Activated naive CD8-positive, alpha-beta T cell treated with anti-CD3 and anti-CD28 coated beads, Interleukin-2, amount 50 U/mL, for 16 hours (primary cell): ENCODE measurements at regions not wholly inside any gene's neighbourhood (a gene's known extent, or its start where the extent isn't known, plus 50 kb on each side); places are given as distances from the start of the nearest gene placed in this dataset.
"Not testable (repeated sequence)": the region's sequence is repeated elsewhere in the genome, so short reads cannot be mapped to it uniquely, and the experiment has no call there.

Source experiments
- DNase-seq: peaks from one replicate; pipeline ENCODE4 v3.0.0-alpha.2; 2020; ENCODE audit warnings: low read depth, low spot score

DNA sequence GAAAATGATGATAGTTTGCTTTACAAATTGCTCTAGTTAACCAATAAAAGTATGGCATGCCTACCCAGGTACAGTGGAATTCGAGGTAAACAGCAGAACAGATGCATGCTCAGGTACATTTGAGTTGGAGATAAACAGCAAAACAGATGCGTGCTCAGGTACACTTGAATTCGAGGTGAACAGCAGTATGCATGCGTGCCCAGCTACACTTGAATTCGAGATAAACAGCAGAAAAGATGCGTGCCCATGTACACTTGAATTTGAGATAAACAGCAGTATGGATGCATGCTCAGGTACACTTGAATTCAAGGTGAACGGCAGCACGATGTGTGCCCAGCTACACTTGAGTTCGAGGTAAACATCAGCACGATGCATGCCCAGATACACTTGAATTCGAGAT is 155.2 kb upstream of the TPTE start:
- not testable (repeated sequence) for DNase-seq

DNA sequence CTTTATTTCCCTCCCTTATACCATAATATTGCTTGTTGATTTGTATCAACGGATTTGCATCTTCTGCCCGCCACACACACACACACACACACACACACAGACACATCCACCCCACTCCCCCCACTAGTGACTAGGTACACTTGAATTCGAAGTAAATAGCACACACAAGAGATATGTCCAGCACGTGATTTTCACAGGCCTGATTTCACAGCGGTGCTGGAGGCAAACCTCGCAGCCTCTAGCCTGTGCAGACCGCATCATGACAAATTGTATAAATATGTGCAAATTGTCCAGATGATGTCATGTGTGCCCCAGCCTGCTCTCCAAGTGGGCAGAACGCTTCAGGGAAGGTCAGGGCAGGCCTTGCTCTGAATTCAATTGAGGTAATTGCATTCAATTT is 153.8 kb upstream of the TPTE start:
- not testable (repeated sequence) for DNase-seq

DNA sequence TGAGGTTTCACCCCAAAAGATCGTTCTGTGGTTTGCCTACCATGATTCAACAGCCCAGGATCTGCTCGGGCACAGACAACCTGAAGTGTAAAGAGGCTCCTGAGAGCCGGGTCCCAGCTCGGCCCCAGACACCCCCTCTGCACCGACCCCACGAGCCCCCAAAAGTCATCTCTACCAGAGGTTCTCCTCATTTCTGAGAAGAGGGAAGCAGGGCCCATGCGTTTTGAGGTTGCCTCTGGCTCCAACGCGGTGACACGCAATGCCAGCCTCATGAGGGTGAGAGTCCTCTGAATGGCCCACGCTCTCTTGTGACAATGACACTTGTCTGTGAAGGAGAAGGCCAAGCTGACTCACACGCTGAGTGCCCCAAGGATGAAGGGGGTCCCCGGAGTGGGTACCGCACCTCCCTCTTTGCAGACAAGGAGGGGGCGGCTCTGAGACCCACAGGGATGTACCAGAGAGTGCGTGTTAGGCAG is 153.0 kb upstream of the TPTE start:
- not testable (repeated sequence) for DNase-seq

DNA sequence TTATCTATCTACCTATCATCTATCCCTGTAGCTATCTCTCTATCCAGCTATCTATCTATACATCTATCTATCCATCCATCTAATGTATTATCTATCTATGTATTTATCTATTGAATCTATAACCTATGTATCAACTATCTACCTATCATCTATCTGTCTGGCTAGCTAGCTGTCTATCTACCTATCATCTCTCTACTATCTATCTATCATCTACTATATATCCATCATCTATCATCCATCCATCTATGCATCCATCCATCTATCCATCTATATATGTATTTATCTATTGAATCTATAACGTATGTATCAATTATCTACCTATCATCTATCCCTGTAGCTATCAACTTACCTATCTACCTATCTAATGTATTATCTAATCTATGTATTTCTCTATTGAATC is 152.1 kb upstream of the TPTE start:
- not testable (repeated sequence) for DNase-seq

DNA sequence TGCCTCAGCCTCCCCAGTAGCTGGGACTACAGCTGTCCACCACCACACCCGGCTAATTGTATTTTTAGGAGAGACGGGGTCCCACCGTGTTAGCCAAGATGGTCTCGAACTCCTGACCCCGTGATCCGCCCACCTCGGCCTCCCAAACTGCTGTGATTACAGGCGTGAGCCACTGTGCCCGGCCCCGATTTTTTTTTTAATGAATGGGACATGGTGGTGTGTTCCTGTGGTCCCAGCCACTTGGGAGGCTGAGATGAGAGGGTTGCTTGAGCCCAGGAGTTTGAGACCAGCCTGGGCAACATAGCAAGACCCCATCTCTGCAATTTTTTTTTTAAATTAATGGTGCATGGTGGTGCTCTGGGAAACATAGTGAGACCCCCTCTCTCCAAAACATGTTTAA is 143.6 kb upstream of the TPTE start:
- DNase-seq, result not testable (repeated sequence)

DNA sequence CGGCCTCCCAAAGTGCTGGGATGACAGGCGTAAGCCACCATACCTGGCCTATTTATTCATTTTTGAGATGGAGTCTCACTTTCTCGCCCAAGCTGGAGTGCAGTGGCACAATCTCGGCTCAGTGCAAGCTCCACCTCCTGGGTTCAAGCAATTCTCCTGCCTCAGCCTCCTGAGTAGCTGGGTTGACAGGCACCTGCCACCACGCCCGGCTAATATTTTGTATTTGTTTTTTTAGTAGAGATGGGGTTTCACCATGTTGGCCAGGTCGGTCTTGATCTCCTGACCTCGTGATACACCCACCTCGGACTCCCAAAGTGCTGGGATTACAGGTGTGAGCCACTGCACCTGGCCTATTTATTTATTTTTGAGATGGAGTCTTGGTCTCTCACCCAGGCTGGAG is 141.6 kb upstream of the TPTE start:
- DNase-seq, result not testable (repeated sequence)

DNA sequence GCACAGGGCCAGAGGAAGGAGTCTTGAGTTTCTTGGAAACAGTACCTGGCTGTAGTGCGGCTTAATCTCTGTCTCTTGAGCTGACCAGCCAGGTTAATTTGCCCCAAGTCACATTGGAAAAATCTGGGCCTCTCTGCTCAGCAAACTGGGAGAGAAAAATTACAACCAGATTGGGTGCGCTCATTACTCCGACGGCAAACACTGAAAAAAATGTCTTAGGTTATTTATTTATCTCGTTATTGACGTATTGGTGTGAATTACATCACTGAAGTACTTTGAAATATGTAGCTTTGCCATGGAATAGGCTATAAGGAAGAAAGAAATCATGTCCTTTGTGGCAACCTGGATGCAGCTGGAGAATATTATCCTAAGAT is 139.7 kb upstream of the TPTE start:
- DNase-seq, result not testable (repeated sequence)

DNA sequence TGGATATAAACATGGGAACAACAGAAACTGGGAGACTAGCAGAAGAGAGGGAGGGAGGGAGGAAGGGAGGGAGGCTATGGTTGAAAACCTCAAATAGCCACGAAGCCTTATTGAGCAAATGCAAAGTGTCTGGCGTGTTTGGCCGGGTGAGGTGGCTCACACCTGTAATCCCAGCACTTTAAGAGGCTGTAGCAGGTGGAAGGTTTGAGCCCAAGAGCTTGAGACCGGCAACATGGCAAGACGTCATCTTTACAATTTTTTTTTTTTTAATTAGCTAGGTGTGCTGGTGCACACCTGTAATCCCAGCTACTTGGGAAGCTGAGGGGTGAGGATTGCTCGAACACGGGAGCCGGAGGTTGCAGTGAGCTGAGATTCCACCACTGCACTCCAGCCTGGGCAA is 139.2 kb upstream of the TPTE start:
- DNase-seq, result not testable (repeated sequence)

DNA sequence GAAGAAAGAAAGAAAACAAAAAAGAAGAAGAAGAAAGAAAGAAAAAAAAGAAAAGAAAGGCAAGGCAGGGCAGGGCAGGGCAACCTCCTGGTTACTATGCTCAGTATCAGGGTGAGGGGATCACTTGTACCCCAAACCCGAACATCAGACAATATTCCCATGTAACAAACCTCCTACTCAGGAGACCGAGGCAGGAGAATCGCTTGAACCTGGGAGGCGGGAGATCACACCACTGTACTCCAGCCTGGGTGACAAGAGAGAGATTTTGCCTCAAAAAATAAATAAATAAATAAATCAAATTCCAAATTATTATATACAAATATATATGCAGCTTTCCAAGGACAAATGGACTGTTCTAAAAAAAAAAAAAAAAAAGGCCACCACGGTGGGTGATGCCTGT is 138.8 kb upstream of the TPTE start:
- not testable (repeated sequence) for DNase-seq

DNA sequence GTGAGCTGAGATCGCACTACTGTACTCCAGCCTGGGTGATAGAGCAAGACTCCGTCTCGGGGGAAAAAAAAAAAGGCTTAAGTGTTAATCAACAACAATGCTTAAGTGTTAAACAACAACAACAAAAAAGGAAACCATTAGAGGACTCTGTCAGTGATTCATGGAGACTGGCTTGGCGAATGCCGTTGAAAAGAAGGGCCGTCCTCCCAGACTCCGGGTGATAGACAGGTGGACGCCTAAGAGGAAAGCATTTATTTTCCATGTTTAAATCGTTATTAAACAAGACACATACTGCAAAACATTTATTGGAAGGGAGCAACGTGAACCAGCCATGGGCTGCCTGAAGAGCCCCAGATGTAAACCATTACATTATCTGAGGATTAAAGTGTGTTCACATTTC is 137.8 kb upstream of the TPTE start:
- not testable (repeated sequence) for DNase-seq

DNA sequence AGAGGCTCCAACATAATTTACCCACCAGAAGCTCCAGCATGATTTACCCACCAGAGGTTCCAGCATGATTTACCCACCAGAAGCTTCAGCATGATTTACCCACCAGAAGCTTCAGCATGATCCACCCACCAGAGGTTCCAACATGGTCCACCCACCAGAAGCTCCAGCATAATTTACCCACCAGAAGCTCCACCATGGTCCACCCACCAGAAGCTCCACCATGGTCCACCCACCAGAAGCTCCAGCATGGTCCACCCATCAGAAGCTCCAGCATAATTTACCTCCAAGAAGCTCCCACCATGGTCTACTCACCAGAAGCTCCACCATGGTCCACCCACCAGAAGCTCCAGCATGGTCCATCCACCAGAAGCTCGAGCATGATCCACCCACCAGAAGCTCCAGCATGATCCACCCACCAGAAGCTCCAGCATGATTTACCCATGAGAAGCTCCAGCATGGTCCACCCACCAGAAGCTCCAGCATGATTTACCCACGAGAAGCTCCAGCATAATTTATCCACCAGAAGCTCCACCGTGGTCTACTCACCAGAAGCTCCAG is 137.0 kb upstream of the TPTE start:
- DNase-seq, result not testable (repeated sequence)

DNA sequence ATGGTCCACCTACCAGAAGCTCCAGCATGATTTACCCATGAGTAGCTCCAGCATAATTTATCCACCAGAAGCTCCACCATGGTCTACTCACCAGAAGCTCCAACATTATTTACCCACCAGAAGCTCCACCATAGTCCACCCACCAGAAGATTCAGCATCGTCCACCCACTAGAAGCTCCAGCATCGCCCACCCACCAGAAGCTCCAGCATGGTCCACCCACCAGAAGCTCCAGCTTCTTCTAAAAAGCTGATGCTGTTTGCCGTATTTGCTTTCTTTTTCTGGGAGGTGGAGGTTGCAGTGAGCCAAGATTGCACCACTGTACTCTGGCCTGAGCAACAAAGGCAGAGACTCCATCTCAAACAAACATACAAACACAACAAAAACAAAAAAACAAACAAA is 136.2 kb upstream of the TPTE start:
- not testable (repeated sequence) for DNase-seq

DNA sequence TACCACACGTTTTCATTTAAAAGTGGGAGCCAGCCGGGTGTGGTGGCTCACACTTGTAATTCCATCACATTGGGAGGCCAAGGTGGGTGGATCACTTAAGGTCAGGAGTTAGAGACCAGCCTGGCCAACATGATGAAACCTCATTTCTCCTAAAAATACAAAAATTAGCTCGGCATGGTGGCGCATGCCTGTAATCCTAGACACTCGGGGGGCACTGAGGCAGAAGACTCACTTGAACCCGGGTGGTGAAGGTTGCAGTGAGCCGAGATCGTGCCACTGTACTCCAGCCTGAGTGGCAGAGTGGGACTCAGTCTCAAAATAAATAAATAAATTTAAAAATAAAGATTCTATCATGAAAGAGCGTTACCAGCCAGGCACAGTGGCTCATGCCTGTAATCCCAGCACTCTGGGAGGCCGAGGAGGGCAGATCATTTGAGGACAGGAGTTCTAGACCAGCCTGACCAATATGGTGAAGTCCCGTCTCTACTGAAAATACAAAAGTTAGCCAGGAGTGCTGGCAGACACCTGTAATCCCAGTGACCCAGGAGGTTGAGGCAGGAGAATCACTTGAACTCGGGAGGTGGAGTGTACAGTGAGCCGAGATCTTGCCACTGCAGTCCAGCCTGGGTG is 135.4 kb upstream of the TPTE start:
- DNase-seq, result not testable (repeated sequence)

DNA sequence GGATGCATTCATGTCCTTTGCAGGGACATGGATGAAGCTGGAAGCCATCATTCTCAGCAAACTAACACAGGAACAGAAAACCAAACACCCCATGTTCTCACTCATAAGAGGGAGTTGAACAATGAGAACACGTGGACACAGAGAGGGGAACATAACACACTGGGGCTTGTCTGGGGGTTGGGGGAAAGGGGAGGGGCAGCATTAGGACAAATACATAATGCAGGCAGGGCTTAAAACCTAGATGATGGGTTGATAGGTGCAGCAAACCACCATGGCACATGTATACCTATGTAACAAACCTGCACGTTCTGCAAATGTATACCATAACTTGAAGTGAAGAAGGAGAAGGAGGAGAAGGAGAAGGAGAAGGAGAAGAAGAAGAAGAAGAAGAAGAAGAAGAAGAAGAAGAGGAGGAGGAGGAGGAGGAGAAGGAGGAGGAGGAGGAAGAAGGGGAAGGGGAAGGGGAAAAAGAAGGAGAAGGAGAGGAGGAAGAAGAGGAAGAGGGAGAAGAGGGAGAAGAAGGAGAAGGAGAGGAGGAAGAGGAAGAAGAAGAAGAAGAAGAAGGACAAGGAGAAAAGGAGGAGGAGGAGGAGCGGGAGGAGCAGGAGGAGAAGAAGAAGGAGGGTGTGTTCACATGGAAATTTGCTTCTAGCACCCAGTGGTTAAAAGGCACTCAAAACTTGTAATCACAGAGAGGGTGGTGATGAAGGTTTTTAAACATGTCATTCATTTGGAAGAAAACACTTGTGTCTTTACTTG is 133.5 kb upstream of the TPTE start:
- DNase-seq, result not testable (repeated sequence)

DNA sequence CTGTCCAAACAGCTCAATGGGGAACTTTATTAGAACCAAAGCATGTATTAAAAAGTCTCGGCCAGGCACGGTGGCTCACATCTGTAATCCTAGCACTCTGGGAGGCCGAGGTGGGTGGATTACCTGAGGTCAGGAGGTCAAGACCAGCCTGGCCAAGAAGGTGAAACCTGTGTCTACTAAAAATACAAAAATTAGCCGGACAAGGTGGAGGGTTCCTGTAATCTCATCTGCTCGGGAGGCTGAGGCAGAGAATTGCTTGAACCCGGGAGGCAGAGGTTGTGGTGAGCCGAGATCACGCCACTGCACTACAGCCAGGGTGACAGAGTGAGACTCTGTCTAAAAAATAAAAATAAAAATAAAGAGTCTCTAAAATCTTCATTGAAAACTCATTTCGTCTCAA is 132.8 kb upstream of the TPTE start:
- not testable (repeated sequence) for DNase-seq

DNA sequence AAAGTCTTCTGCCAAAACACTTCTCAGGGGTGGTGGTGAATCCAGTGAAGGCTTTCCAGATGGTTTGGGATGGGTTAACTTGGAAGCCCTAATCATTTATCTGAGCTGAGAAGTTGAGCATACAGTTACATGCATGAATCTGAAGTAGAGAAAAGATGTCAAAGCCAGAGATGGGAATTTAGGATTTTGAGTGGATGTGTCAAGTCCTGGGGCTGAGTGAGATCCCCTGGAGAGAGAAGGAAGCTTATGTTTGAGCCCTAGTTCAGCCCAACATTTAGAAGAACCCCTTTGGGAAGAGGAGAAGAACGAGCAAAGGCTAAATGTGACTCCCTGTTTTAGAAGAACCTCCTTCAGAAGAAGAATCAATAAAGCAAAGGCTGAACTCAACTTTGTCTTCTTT is 129.1 kb upstream of the TPTE start:
- DNase-seq, result not testable (repeated sequence)

DNA sequence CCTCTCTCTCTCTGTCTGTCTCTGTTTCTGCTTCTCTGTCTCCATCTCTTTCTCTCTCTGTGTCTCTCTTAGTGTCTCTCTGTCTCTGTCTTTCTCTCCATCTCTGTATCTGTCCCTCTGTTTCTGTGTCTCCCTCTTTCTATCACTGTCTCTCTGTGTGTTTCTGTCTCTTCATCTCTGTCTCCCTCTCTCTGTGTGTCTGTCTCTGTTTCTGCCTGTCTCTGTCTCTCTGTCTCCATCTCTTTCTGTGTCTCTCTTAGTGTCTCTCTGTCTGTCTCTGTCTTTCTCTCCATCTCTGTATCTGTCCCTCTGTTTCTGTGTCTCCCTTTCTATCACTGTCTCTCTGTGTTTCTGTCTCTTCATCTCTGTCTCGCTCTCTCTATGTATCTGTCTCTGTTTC is 125.4 kb upstream of the TPTE start:
- not testable (repeated sequence) for DNase-seq

DNA sequence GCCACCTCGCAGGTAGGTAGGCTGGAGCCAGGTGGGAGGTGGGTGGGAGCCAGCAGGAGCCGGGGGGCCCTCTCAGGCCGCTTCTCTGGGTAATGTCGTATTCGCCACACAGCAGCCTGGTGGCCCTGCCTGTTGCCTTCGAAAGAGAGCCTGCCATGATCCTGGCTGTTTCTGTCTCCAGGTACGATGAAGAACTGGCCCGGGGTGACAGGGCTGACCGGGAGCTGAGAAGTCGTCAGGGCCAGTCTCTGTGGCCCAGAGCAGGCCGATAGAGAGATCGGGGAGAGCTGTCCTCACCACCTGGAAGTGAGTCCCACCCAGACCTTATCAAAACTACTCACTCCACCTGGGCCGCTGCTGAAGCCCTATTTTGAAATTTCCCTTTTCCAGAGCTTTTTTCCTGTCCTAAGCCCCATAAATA is 123.9 kb upstream of the TPTE start:
- DNase-seq, result not testable (repeated sequence)

DNA sequence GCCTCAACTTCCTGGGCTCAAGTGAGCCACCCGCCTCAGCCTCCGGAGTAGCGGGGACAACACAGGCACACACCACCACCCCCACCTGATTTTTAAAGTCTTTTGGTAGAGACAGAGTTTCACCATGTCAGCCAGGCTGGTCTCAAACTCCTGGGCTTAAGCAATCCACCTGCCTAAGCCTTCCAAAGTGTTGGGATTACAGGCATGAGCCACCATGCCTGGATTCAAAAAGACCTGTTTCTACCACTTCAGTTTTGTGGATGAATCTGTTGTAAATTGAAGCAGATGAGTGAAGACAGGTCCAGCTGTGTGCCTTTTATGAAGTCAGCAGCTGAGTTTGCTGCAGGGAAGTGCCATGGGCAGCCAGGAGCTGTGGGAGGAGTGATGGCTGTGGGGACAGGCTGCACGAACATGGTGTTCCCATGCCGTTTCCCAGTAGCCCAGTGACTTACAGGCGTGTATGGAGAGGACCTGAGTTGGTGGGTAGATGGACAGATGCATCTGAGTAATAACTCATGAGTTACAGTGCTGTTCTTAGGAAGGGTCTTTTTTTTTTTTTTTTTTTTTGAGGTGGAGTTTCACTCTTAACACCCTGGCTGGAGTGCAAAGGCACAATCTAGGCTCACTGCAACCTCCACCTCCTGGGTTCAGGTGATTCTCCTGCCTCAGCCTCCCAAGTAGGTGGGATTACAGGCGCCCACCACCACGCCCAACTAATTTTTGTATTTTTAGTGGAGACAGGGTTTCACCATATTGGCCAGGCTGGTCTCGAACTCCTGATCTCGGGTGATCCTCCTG is 122.5 kb upstream of the TPTE start:
- not testable (repeated sequence) for DNase-seq

DNA sequence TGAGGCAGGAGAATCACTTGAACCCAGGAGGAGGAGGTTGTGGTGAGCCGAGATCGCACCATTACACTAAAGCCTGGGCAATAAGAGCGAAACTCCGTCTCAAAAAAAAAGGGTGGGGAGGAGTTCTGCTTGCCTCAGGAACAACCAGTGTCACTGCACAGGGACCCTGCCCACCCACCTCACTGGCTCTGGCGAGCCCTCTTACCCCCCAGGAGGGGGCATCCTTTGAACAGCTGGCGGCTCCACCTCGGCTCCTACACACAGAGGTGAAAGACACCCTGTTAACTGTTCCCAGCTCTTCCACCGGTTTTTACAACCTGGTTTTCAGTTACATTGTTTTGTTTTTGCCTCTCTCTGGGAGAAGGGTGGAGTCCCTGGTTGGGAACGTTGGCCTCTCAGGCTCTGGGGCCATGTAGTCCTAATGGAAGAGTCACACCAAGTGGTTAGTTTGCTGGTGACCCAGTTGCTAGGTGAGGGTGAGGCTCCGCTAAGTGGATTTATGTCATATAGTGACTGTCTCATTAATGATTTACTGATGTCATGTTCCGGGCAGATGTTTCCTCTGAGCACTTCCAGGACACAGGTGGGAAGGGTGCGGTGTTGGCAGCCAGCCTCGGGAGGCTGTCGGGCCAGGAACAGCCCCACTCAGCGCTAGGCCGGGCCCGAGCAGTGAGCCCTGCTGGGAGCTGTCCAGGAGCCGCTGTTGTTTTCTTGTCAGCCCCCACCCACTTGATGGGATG is 120.6 kb upstream of the TPTE start:
- not testable (repeated sequence) for DNase-seq

DNA sequence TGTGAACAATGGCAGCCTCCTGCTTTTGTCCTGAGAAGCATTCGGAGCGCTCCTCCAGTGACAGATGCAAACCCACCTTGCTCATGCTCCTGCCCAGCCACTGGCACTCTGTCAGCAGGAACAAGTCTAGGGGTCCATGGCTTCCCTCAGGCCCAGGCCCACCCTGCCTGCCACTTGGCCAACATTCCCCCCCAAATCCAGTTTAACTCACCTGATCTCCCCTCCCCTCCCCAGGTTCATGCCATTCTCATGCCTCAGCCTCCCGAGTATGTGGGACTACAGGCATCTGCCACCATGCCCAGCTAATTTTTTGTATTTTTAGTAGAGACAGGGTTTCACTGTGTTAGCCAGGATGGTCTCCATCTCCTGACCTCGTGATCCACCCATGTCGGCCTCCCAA is 118.9 kb upstream of the TPTE start:
- not testable (repeated sequence) for DNase-seq
